IPS DF 4.7 (cell line): ENCODE measurements at regions not wholly inside any gene's neighbourhood (a gene's known extent, or its start where the extent isn't known, plus 50 kb on each side); places are given as distances from the start of the nearest gene placed in this dataset.
A peak's percentile ranks its signal among the peaks of the same experiment; 100 is the strongest.

Experiments
- DNase-seq: peaks from one replicate; pipeline ENCODE4 v3.0.0-alpha.2; 2013; ENCODE audit warnings: low spot score; ENCODE audit errors: extremely low read depth

- no peak for DNase-seq
These were observed 856.9 kb upstream of the PTPRD start for GRCh38 chr9:11469745-11470144.

GRCh38 chr9:11471321-11471720 lies 858.5 kb upstream of the PTPRD start:
- no peak for DNase-seq

GRCh38 chr9:11500780-11501179 lies 888.0 kb upstream of the PTPRD start:
- DNase-seq, result no peak

GRCh38 chr9:11506980-11507379 lies 894.2 kb upstream of the PTPRD start:
- DNase-seq, result no peak

GRCh38 chr9:11537566-11537965 lies 924.8 kb upstream of the PTPRD start:
- no peak for DNase-seq

- DNase-seq, result no peak
These were observed 930.0 kb upstream of the PTPRD start for GRCh38 chr9:11542781-11543180.

- no peak for DNase-seq
These were observed 933.4 kb upstream of the PTPRD start for GRCh38 chr9:11546231-11546630.

- DNase-seq, result no peak
These were observed 936.6 kb upstream of the PTPRD start for GRCh38 chr9:11549311-11549794.

- no peak for DNase-seq
These were observed 938.3 kb upstream of the PTPRD start for GRCh38 chr9:11551106-11551505.

GRCh38 chr9:11558043-11558442 lies 945.2 kb upstream of the PTPRD start:
- DNase-seq, result peak; percentile 2

- no peak for DNase-seq
These were observed 946.4 kb upstream of the PTPRD start for GRCh38 chr9:11559001-11559776.

- no peak for DNase-seq
These were observed 964.7 kb upstream of the PTPRD start for GRCh38 chr9:11577522-11577921.

- DNase-seq, result no peak
These were observed 983.0 kb upstream of the PTPRD start for GRCh38 chr9:11595756-11596155.

GRCh38 chr9:11618241-11618805 lies 1005.5 kb upstream of the PTPRD start:
- no peak for DNase-seq

GRCh38 chr9:11632691-11633090 lies 1019.9 kb upstream of the PTPRD start:
- DNase-seq, result no peak

GRCh38 chr9:11646831-11647230 lies 1034.0 kb upstream of the PTPRD start:
- no peak for DNase-seq

- DNase-seq, result no peak
These were observed 1039.3 kb upstream of the TYRP1 start for GRCh38 chr9:11653867-11654266.

- DNase-seq, result no peak
These were observed 1029.3 kb upstream of the TYRP1 start for GRCh38 chr9:11663913-11664312.

GRCh38 chr9:11676821-11677220 lies 1016.4 kb upstream of the TYRP1 start:
- DNase-seq, result no peak

- no peak for DNase-seq
These were observed 1006.5 kb upstream of the TYRP1 start for GRCh38 chr9:11686733-11687132.

- no peak for DNase-seq
These were observed 996.1 kb upstream of the TYRP1 start for GRCh38 chr9:11697126-11697525.

GRCh38 chr9:11701706-11702105 lies 991.5 kb upstream of the TYRP1 start:
- no peak for DNase-seq

- no peak for DNase-seq
These were observed 990.6 kb upstream of the TYRP1 start for GRCh38 chr9:11702548-11702947.
